ENCODE measurements at regions not wholly inside any gene's neighbourhood (a gene's known extent, or its start where the extent isn't known, plus 50 kb on each side); places are given as distances from the start of the nearest gene placed in this dataset.

- H3K56ac ChIP-seq (ENCODE audit: insufficient read length, low read depth, low read length) = no peak overlapping the region
- no peak overlapping the region for H3K9ac ChIP-seq (ENCODE audit: extremely low read depth, insufficient read length, low read length)
- H3K79me2 ChIP-seq (ENCODE audit: insufficient read depth, low read length) = no peaks in the 10 kb centered on the region
- H3T11ph ChIP-seq (ENCODE audit: low read length) = no peak overlapping the region
- no peaks in the 10 kb centered on the region for H3K27me3 ChIP-seq (ENCODE audit: insufficient read depth, low read length)
- no peak overlapping the region for H4K5ac ChIP-seq (ENCODE audit: insufficient read length, low read depth, low read length)
- no peak overlapping the region for H3K4me2 ChIP-seq (ENCODE audit: insufficient read depth, insufficient read length, low read length)
- no peak overlapping the region for H2BK12ac ChIP-seq (ENCODE audit: insufficient read length, low read depth, low read length)
- H3K23ac ChIP-seq (ENCODE audit: insufficient read length, low read depth, low read length) = no peak overlapping the region
- no peaks in the 10 kb centered on the region for H3K9me3 ChIP-seq (ENCODE audit: control insufficient read depth, low read depth, low read length)
- H3K27ac Mint-ChIP-seq = no peak overlapping the region
- no CpG with 5 or more reads among the region's 5 CpGs for WGBS (ENCODE audit: extremely low coverage, insufficient read length, low lambda C conversion rate)
- H3K36me3 Mint-ChIP-seq (ENCODE audit: insufficient read depth in 1 of 3, low read depth in 3 of 3) = no peaks in the 10 kb centered on the region
- no peak overlapping the region for H3K27ac ChIP-seq (ENCODE audit: insufficient read length, low read depth, low read length)
- DNase-seq = no peak
- H3K4ac ChIP-seq (ENCODE audit: low read depth, low read length) = no peak overlapping the region
- no peak overlapping the region for H2BK5ac ChIP-seq (ENCODE audit: insufficient read length, low read length)
- H3K4me3 Mint-ChIP-seq = no peak overlapping the region
- peaks cover 2% of the 10 kb centered on the region for H3K27me3 Mint-ChIP-seq (ENCODE audit: low read depth)
- no peak overlapping the region for H3K18ac ChIP-seq (ENCODE audit: insufficient read length, low read depth, low read length)
- no peaks in the 10 kb centered on the region for H3K23me2 ChIP-seq (ENCODE audit: insufficient read length, low read depth, low read length, poor library complexity, severe bottlenecking)
- no peak overlapping the region for H2AK5ac ChIP-seq (ENCODE audit: insufficient read length, low read length)
- H2AFZ ChIP-seq (ENCODE audit: low read length) = no peak overlapping the region
- no peak overlapping the region for H2BK120ac ChIP-seq (ENCODE audit: low read depth, low read length, poor library complexity, severe bottlenecking)
- no peaks in the 10 kb centered on the region for H3K79me1 ChIP-seq (ENCODE audit: insufficient read depth, low read depth, low read length, poor library complexity, severe bottlenecking)
- H4K20me1 ChIP-seq (ENCODE audit: control insufficient read depth, insufficient read depth, insufficient read length) = no peaks in the 10 kb centered on the region
- H3K14ac ChIP-seq (ENCODE audit: insufficient read depth, low read length) = no peak overlapping the region
- TF ChIP-seq CTCF (conservative IDR thresholded peaks at IDR 0.05) = peak; percentile 62
- no peak overlapping the region for H2BK20ac ChIP-seq (ENCODE audit: low read depth, low read length, poor library complexity, severe bottlenecking)
- no peak overlapping the region for H4K8ac ChIP-seq (replicated peaks; ENCODE audit: insufficient read length, low read depth, low read length)
- no peak overlapping the region for H2BK15ac ChIP-seq (ENCODE audit: low read depth, low read length)
- no peaks in the 10 kb centered on the region; a peak in 1 of 5 replicates for H3K9me3 Mint-ChIP-seq
- H4K91ac ChIP-seq (ENCODE audit: insufficient read length, low read depth, low read length) = no peak overlapping the region
- H3K4me1 ChIP-seq (ENCODE audit: insufficient read depth, low read length) = no peaks in the 10 kb centered on the region
- H3K4me1 Mint-ChIP-seq = no peaks in the 10 kb centered on the region
Measured at GRCh38 chr10:27446091-27446918, 57.8 kb upstream of the RAB18 start.
